GM12864 (cell line): ENCODE measurements at regions not wholly inside any gene's neighbourhood (a gene's known extent, or its start where the extent isn't known, plus 50 kb on each side); places are given as distances from the start of the nearest gene placed in this dataset.

Source experiments
- DNase-seq: peaks from one replicate; pipeline ENCODE4 v3.0.0-alpha.2; 2011; ENCODE audit warnings: low read depth
- H3K4me3 ChIP-seq: 2 replicates; pipeline ENCODE4 v1.5.1; 2011; ENCODE audit warnings: mild to moderate bottlenecking, low read depth, low read length, control low read depth
- CTCF ChIP-seq: IDR thresholded peaks from 2 replicates; pipeline ENCODE4 v1.5.1; 2011; ENCODE audit warnings: low read depth, mild to moderate bottlenecking, moderate library complexity, low read length, control low read depth, inconsistent platforms; ENCODE audit errors: missing control alignments

GRCh38 chr20:61138566-61138965 lies 113.5 kb upstream of the CDH4 start:
- H3K4me3 ChIP-seq, result no peak overlapping the region
- no peak for DNase-seq
- no peak for TF ChIP-seq CTCF

DNA sequence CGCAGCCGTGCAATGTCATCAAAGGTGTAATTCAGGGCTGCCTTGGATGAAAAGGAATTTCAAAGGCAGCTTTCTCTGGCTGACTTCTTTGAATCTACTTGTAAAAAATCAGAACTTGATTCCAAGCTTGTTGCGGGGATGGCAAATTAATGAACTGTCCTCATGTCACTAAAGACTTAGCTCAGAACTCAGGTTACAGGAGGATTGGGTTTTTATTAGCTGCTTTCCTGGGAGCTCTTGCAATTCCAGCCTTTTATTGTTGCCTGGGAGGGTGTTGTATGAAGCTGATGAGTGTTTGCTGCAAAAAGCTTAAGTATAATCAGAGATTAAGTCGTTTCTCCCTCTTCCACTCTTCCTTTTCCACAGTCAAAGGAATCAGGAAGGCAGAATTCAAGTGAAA lies 113.0 kb upstream of the CDH4 start:
- no peak for DNase-seq
- H3K4me3 ChIP-seq, result no peak overlapping the region
- TF ChIP-seq CTCF, result no peak

DNA sequence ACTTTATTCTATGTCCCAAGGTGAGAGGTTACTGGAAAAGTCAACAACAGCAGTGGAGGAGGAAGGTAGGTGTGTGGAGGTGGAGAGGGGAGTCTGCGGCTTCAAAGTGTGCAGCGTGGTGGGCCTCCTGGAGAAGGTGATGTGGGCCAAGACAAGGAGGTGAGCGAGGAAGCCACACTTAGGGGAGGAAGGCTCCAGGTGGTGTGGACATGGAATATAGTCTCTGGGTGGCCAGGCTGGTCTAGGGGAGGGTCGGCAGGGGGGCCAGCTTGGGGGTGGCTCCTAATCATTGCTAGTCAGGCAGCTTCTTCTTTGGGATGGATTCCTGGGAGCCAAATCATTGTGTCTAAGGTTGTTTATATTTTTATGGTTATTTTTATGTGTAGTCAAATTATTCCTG lies 111.5 kb upstream of the CDH4 start:
- no peak for TF ChIP-seq CTCF
- no peak overlapping the region for H3K4me3 ChIP-seq
- DNase-seq, result no peak

DNA sequence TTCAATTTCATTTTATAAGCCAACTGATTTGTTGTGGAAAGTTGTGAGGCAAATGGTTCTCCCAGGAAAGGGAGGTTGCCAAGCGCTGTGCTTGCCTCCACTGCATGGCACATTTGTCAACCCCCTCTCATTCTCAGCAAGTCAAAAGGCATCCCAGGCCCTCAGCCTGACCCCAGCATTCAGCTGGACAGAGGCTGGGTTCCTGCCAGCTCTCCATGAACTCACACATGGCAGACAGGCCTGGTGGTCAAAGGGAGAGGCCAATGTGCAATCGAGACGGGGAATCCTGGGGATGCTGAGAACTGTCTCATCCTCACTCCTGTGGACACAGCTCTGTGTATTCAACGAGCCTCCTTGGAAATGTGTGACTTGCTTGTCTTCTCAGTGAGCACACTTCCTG lies 106.0 kb upstream of the CDH4 start:
- no peak for DNase-seq
- no peak overlapping the region for H3K4me3 ChIP-seq

DNA sequence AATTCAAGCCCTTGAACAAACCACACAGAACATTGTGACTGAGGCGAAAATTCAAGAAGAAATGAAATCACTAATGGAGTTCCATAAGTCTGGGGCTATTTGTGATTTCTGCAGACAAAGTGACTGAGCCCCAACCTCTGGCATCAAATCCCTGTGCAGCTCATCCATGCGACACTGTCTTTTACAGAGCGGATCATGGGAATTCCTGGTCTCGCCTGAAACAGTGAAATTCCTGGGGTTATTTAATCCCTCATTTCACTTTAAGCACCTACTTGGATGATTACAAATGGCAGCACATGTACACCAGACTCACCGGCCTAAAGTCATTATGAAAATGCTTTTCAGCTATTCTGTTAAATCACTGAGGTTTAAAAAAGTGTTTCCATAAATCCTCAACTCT lies 102.4 kb upstream of the CDH4 start:
- no peak overlapping the region for H3K4me3 ChIP-seq
- no peak for DNase-seq
- no peak for TF ChIP-seq CTCF

More for the DNA sequence above, 106.0 kb upstream of the CDH4 start:
- TF ChIP-seq CTCF, result no peak

DNA sequence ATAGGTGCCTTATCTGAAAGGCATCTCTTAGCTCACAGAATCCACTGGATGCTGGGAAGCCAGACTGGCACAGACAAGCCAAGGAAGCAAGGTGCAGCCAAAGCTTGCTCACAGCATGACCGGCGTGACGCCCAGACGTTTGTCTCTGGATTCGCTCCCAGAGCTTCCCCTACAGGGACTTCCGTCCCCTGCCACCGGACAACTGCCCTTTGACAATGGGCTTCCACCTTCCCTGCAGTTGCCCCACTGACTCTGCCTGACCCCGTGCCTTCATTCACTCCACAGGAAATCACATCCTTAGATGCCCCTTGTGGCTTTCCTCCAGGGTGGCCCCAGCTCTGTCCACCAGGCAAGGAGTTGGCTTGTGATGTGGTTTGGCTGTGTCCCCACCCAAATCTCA lies 94.8 kb upstream of the CDH4 start:
- no peak for DNase-seq
- H3K4me3 ChIP-seq, result no peak overlapping the region
- TF ChIP-seq CTCF, result no peak

- TF ChIP-seq CTCF, result no peak
- no peak overlapping the region for H3K4me3 ChIP-seq
- no peak for DNase-seq
These were observed 91.9 kb upstream of the CDH4 start for GRCh38 chr20:61159957-61160686.
